ENCODE measurements at regions not wholly inside any gene's neighbourhood (a gene's known extent, or its start where the extent isn't known, plus 50 kb on each side); places are given as distances from the start of the nearest gene placed in this dataset.
"Not testable (repeated sequence)": the region's sequence is repeated elsewhere in the genome, so short reads cannot be mapped to it uniquely, and the experiment has no call there.

GRCh38 chr2:200177971-200178911 lies 128.3 kb upstream of the SPATS2L start:
- no peak for DNase-seq

GRCh38 chr2:200179151-200179550 lies 127.3 kb upstream of the SPATS2L start:
- no peak for DNase-seq

GRCh38 chr2:200180943-200181342 lies 125.5 kb upstream of the SPATS2L start:
- no peak for DNase-seq

- DNase-seq: no peak
Measured at GRCh38 chr2:200181755-200182154, 124.7 kb upstream of the SPATS2L start.

GRCh38 chr2:200184748-200185627 lies 121.5 kb upstream of the SPATS2L start:
- no peak for DNase-seq

- DNase-seq: no peak
Measured at GRCh38 chr2:200185628-200186000, 120.9 kb upstream of the SPATS2L start.

GRCh38 chr2:200186002-200186401 lies 120.5 kb upstream of the SPATS2L start:
- no peak for DNase-seq

GRCh38 chr2:200188876-200189275 lies 117.6 kb upstream of the SPATS2L start:
- DNase-seq: no peak

- no peak for DNase-seq
Measured at GRCh38 chr2:200189964-200190363, 116.5 kb upstream of the SPATS2L start.

GRCh38 chr2:200193331-200193730 lies 113.2 kb upstream of the SPATS2L start:
- DNase-seq: no peak

GRCh38 chr2:200193791-200194190 lies 112.7 kb upstream of the SPATS2L start:
- DNase-seq: no peak

- no peak for DNase-seq
Measured at GRCh38 chr2:200194746-200195145, 111.7 kb upstream of the SPATS2L start.

- no peak for DNase-seq
Measured at GRCh38 chr2:200199005-200199404, 107.5 kb upstream of the SPATS2L start.

- no peak for DNase-seq
Measured at GRCh38 chr2:200199576-200200263, 106.8 kb upstream of the SPATS2L start.

- DNase-seq: not testable (repeated sequence)
Measured at GRCh38 chr2:200201839-200202238, 104.7 kb upstream of the SPATS2L start.

- no peak for DNase-seq
Measured at GRCh38 chr2:200203381-200203827, 103.1 kb upstream of the SPATS2L start.

GRCh38 chr2:200208041-200208440 lies 98.5 kb upstream of the SPATS2L start:
- DNase-seq: no peak

GRCh38 chr2:200209030-200209429 lies 97.5 kb upstream of the SPATS2L start:
- no peak for DNase-seq

GRCh38 chr2:200211643-200212042 lies 94.8 kb upstream of the SPATS2L start:
- DNase-seq: no peak

GRCh38 chr2:200212862-200213425 lies 93.5 kb upstream of the SPATS2L start:
- DNase-seq: no peak

GRCh38 chr2:200216310-200216709 lies 90.2 kb upstream of the SPATS2L start:
- no peak for DNase-seq

- DNase-seq: no peak
Measured at GRCh38 chr2:200217320-200217719, 89.2 kb upstream of the SPATS2L start.

- DNase-seq: no peak
Measured at GRCh38 chr2:200218645-200219044, 87.8 kb upstream of the SPATS2L start.
